Sigmoid colon (tissue), 6 donors: ENCODE measurements at regions not wholly inside any gene's neighbourhood (a gene's known extent, or its start where the extent isn't known, plus 50 kb on each side); places are given as distances from the start of the nearest gene placed in this dataset.

ENCODE experiments used
- DNase-seq: peaks from one replicate; pipeline ENCODE4 v3.0.0-alpha.2; 2019
- H3K27ac ChIP-seq, 4 donors: fragments of 200-600 bp; sonication (generic); one replicate each; pipeline ENCODE4 v1.5.1; 2016 to 2019; ENCODE audit warnings: mild to moderate bottlenecking in 1 of 4
- H3K27me3 ChIP-seq, 3 donors: fragments of 200-600 bp; sonication (generic); one replicate each; pipeline ENCODE4 v1.5.1; 2019; ENCODE audit warnings: mild to moderate bottlenecking in 1 of 3
- H3K36me3 ChIP-seq, 4 donors: fragments of 200-600 bp; sonication (generic); one replicate each; pipeline ENCODE4 v1.5.1; 2016 to 2019
- H3K4me1 ChIP-seq, 4 donors: fragments of 200-600 bp; sonication (generic); one replicate each; pipeline ENCODE4 v1.5.1; 2017 to 2019
- H3K4me3 ChIP-seq, 4 donors: fragments of 200-600 bp; sonication (generic); one replicate each; pipeline ENCODE4 v1.5.1; 2017 to 2019; ENCODE audit warnings: mild to moderate bottlenecking in 2 of 4, moderate library complexity in 1 of 4
- H3K9me3 ChIP-seq, 4 donors: fragments of 200-600 bp in 3 of 4; sonication (generic) in 3 of 4; one replicate each; pipeline versions ENCODE4 v1.5.1 to v1.6.1; 2013 to 2019
- EP300 ChIP-seq, 4 donors: sonication (generic); formaldehyde crosslinking; IDR thresholded peaks; one replicate each; pipeline ENCODE4 v1.6.1; 2017; ENCODE audit warnings: antibody characterized with exemption in 4 of 4
- POLR2A ChIP-seq, 2 donors: fragments of 450-650 bp; IDR thresholded peaks; one replicate each; pipeline ENCODE4 v1.6.1; 2016; ENCODE audit warnings: antibody characterized with exemption in 2 of 2, mild to moderate bottlenecking in 2 of 2, moderate library complexity in 2 of 2
- POLR2AphosphoS5 ChIP-seq, 4 donors: sonication (generic); formaldehyde crosslinking; IDR thresholded peaks; one replicate each; pipeline ENCODE4 v1.6.1; 2017; ENCODE audit warnings: antibody characterized with exemption in 4 of 4
- WGBS, 2 donors: extraction: QIAGEN DNeasy Blood & Tissue Kit; methylation state at CpG; one replicate each; pipeline ENCODE4 v1.1.7; 2013; 5-methylcytosine and 5-hydroxymethylcytosine counted together
- intact Hi-C: fragments of 100-400 bp; cut with DNase I; formaldehyde crosslinking; loops from one replicate; pipeline ENCODE4 v1.15.1; 2023
- TF ChIP-seq, protein P1 (sequence below), 4 experiments: fragments of 450-650 bp in 3 of 4; fragments of 200-600 bp in 1 of 4; IDR thresholded peaks; one replicate each; pipeline ENCODE4 v1.5.1; 2016 to 2019; ENCODE audit warnings: antibody characterized with exemption in 4 of 4, mild to moderate bottlenecking in 3 of 4, moderate library complexity in 2 of 4
- donor health status: healthy with polysubstance abuse.
- donor health status: healthy.

- no peaks in the 10 kb centered on the region for H3K36me3 ChIP-seq
- TF ChIP-seq, protein P1, sequence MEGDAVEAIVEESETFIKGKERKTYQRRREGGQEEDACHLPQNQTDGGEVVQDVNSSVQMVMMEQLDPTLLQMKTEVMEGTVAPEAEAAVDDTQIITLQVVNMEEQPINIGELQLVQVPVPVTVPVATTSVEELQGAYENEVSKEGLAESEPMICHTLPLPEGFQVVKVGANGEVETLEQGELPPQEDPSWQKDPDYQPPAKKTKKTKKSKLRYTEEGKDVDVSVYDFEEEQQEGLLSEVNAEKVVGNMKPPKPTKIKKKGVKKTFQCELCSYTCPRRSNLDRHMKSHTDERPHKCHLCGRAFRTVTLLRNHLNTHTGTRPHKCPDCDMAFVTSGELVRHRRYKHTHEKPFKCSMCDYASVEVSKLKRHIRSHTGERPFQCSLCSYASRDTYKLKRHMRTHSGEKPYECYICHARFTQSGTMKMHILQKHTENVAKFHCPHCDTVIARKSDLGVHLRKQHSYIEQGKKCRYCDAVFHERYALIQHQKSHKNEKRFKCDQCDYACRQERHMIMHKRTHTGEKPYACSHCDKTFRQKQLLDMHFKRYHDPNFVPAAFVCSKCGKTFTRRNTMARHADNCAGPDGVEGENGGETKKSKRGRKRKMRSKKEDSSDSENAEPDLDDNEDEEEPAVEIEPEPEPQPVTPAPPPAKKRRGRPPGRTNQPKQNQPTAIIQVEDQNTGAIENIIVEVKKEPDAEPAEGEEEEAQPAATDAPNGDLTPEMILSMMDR (IDR thresholded peaks at IDR 0.05), result no peak
- TF ChIP-seq POLR2AphosphoS5 (IDR thresholded peaks at IDR 0.05) (no peak), POLR2A (IDR thresholded peaks at IDR 0.05) (no peak), EP300 (IDR thresholded peaks at IDR 0.05) (no peak)
- intact Hi-C loops, result no loop called here
- H3K27me3 ChIP-seq, result no peaks in the 10 kb centered on the region
- no peak overlapping the region for H3K4me3 ChIP-seq
- no peak overlapping the region for H3K27ac ChIP-seq
- no peak for DNase-seq
- no peaks in the 10 kb centered on the region for H3K9me3 ChIP-seq
- no peaks in the 10 kb centered on the region for H3K4me1 ChIP-seq
- 18 to 39% methylated on average over 1 of the region's 1 CpG for WGBS, 2 donors
Measured at GRCh38 chr12:41846718-41847117, 298.0 kb downstream of the GXYLT1 start.

DNA sequence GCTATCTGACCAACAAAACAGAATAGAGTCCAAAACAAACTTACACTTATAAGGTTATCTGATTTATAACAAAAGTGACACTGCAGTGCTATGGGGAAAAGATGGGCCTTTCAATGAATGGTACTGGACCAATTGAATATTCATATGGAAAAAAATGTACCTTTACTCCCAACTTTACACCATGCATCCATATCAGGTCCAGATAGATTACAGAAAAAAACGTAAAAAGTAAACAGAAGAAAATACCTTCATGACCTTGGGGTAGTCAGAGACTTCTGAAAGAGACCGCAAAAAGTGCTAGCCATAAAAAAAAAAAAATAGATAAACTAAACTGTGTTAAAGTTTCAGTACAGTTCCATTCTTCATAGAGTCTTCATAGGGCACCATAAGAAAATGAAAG lies 308.3 kb downstream of the GXYLT1 start:
- Histone ChIP-seq H3K9me3 (no peaks in the 10 kb centered on the region), H3K36me3 (no peaks in the 10 kb centered on the region), H3K27ac (no peak overlapping the region), H3K4me3 (no peak overlapping the region), H3K4me1 (no peaks in the 10 kb centered on the region), H3K27me3 (no peaks in the 10 kb centered on the region)
- intact Hi-C loops, result no loop called here
- no peak for TF ChIP-seq POLR2A (IDR thresholded peaks at IDR 0.05)
- no peak for TF ChIP-seq EP300 (IDR thresholded peaks at IDR 0.05)
- TF ChIP-seq, protein P1 (IDR thresholded peaks at IDR 0.05), result no peak
- TF ChIP-seq POLR2AphosphoS5 (IDR thresholded peaks at IDR 0.05), result no peak
- WGBS, 2 donors, result 27 to 58% methylated on average over 2 of the region's 2 CpGs
- DNase-seq, result no peak

DNA sequence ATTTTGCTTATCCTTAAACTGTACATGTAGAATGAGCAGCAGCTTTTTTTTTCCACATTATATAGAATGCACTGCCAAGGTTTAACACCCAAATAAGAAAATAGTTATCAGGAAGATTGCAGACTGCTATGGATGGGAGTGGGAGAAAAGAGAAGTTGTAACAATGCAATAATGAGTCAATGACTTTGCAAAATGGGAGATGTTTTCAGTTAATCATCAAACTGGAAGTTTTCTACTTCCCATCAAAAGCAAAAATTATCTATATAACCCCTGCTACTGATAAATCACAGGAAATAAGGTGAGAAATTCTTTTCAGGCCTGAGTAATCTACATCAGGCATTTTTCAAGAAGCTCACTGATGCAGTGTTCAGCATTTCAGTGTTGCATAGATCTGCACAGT lies 309.1 kb downstream of the GXYLT1 start:
- Histone ChIP-seq H3K36me3 (no peaks in the 10 kb centered on the region), H3K9me3 (no peaks in the 10 kb centered on the region), H3K4me3 (no peak overlapping the region), H3K27ac (no peak overlapping the region), H3K4me1 (no peaks in the 10 kb centered on the region), H3K27me3 (no peaks in the 10 kb centered on the region)
- TF ChIP-seq POLR2A (IDR thresholded peaks at IDR 0.05), result no peak
- TF ChIP-seq, protein P1 (IDR thresholded peaks at IDR 0.05), result no peak
- no peak for TF ChIP-seq POLR2AphosphoS5 (IDR thresholded peaks at IDR 0.05)
- no peak for TF ChIP-seq EP300 (IDR thresholded peaks at IDR 0.05)
- no peak for DNase-seq
- intact Hi-C loops, result no loop called here

GRCh38 chr12:41819948-41820347 lies 324.7 kb downstream of the GXYLT1 start:
- H3K4me1 ChIP-seq, result no peaks in the 10 kb centered on the region
- no peak overlapping the region for H3K4me3 ChIP-seq
- WGBS, 2 donors, result 76 to 85% methylated on average over 3 of the region's 3 CpGs
- H3K27ac ChIP-seq, result no peak overlapping the region
- no peaks in the 10 kb centered on the region for H3K27me3 ChIP-seq
- intact Hi-C loops, result no loop called here
- no peaks in the 10 kb centered on the region for H3K9me3 ChIP-seq
- no peaks in the 10 kb centered on the region for H3K36me3 ChIP-seq
- DNase-seq, result no peak
- no peak for TF ChIP-seq POLR2A (IDR thresholded peaks at IDR 0.05)
- TF ChIP-seq, protein P1 (IDR thresholded peaks at IDR 0.05), result no peak
- TF ChIP-seq POLR2AphosphoS5 (IDR thresholded peaks at IDR 0.05), result no peak
- TF ChIP-seq EP300 (IDR thresholded peaks at IDR 0.05), result no peak

- DNase-seq, result no peak
- no peak overlapping the region for H3K4me3 ChIP-seq
- intact Hi-C loops, result no loop called here
- H3K27ac ChIP-seq, result no peak overlapping the region
- H3K4me1 ChIP-seq, result no peaks in the 10 kb centered on the region
- WGBS, 2 donors, result 43 to 72% methylated on average over 2 of the region's 2 CpGs
- no peaks in the 10 kb centered on the region for H3K27me3 ChIP-seq
- no peak for TF ChIP-seq POLR2A (IDR thresholded peaks at IDR 0.05)
- no peak for TF ChIP-seq EP300 (IDR thresholded peaks at IDR 0.05)
- TF ChIP-seq, protein P1 (IDR thresholded peaks at IDR 0.05), result no peak
- TF ChIP-seq POLR2AphosphoS5 (IDR thresholded peaks at IDR 0.05), result no peak
- no peaks in the 10 kb centered on the region for H3K36me3 ChIP-seq
- no peaks in the 10 kb centered on the region for H3K9me3 ChIP-seq
Measured at GRCh38 chr12:41804026-41804425, 340.6 kb downstream of the GXYLT1 start.
